Activated CD4-positive, alpha-beta memory T cell treated with anti-CD3 and anti-CD28 coated beads for 36 hours (primary cell): ENCODE measurements at regions not wholly inside any gene's neighbourhood (a gene's known extent, or its start where the extent isn't known, plus 50 kb on each side); places are given as distances from the start of the nearest gene placed in this dataset.

Experiments used
- CTCF ChIA-PET: fragments of 350-600 bp; sonication (Branson Sonifier 250); formaldehyde crosslinking; loops from one replicate; lab custom pipeline; 2021; ENCODE audit warnings: antibody characterized with exemption, inconsistent platforms; lab: Charles Lee
- POLR2A ChIA-PET: fragments of 350-600 bp; sonication (Branson Sonifier 250); formaldehyde crosslinking; loops from one replicate; lab custom pipeline; 2021; ENCODE audit warnings: antibody characterized with exemption; lab: Charles Lee
- DNase-seq: peaks from one replicate; pipeline ENCODE4 v3.0.0-alpha.2; 2020
- H3K27ac Mint-ChIP-seq: one replicate; pipeline ENCODE4 v1.8.0; 2021; ENCODE audit warnings: mixed read lengths
- H3K27me3 Mint-ChIP-seq: one replicate; pipeline ENCODE4 v1.8.0; 2021; ENCODE audit warnings: mixed read lengths
- H3K36me3 Mint-ChIP-seq: one replicate; pipeline ENCODE4 v1.8.0; 2021; ENCODE audit warnings: mixed read lengths
- H3K4me1 Mint-ChIP-seq: one replicate; pipeline ENCODE4 v1.8.0; 2021; ENCODE audit warnings: low read depth, mixed read lengths
- H3K4me3 Mint-ChIP-seq: one replicate; pipeline ENCODE4 v1.8.0; 2021; ENCODE audit warnings: mild to moderate bottlenecking, mixed read lengths
- H3K9me3 Mint-ChIP-seq: one replicate; pipeline ENCODE4 v1.8.0; 2021; ENCODE audit warnings: mixed read lengths
- intact Hi-C: fragments of 100-400 bp; cut with micrococcal nuclease; formaldehyde crosslinking; loops from one replicate; pipeline ENCODE4 v1.15.1; 2023

DNA sequence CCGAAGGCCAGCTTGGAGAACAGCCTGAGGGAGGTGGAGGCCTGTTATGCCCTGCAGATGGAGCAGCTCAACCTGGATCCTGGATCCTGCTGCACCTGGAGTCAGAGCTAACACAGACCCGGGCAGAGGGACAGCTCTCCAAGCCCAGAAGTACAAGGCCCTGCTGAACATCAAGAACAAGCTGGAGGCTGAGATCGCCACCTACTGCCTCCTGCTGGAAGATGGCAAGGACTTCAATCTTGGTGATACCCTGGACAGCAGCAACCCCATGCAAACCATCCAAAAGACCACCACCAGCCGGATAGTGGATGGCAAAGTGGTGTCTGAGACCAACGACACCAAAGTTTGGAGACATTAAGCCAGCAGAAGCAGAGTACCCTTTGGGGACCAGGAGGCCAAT is 223.5 kb upstream of the ID4 start:
- CTCF ChIA-PET: no interaction called here
- H3K4me1 Mint-ChIP-seq: no peaks in the 10 kb centered on the region
- peaks cover 2% of the 10 kb centered on the region for H3K36me3 Mint-ChIP-seq
- no peak for DNase-seq
- POLR2A ChIA-PET: no interaction called here
- H3K9me3 Mint-ChIP-seq: peaks cover 24% of the 10 kb centered on the region
- intact Hi-C loops: no loop called here
- H3K4me3 Mint-ChIP-seq: no peak overlapping the region
- no peaks in the 10 kb centered on the region for H3K27me3 Mint-ChIP-seq
- no peak overlapping the region for H3K27ac Mint-ChIP-seq

DNA sequence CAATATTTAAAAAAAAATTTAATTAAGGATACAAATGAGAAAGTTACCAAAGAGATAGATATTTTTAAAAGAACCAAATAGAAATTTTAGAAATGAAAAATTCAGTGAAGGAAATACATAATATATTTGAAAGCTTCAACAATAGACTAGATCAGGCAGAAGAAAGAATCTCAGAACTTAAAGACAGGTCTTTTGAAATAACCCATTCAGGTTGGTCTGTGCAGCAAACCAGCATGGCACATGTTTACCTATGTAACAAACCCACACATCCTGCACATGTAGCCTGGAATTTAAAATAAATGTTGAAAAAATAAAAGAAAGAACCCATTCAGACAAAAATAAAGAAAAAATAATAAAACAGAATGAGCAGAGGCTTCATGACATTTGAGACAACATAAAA is 221.1 kb upstream of the ID4 start:
- ChIA-PET CTCF (no interaction called here), POLR2A (no interaction called here)
- Mint-ChIP-seq H3K27me3 (no peaks in the 10 kb centered on the region), H3K36me3 (peaks cover 2% of the 10 kb centered on the region), H3K9me3 (peaks cover 25% of the 10 kb centered on the region), H3K27ac (no peak overlapping the region), H3K4me1 (no peaks in the 10 kb centered on the region), H3K4me3 (no peak overlapping the region)
- DNase-seq: no peak
- intact Hi-C loops: no loop called here

DNA sequence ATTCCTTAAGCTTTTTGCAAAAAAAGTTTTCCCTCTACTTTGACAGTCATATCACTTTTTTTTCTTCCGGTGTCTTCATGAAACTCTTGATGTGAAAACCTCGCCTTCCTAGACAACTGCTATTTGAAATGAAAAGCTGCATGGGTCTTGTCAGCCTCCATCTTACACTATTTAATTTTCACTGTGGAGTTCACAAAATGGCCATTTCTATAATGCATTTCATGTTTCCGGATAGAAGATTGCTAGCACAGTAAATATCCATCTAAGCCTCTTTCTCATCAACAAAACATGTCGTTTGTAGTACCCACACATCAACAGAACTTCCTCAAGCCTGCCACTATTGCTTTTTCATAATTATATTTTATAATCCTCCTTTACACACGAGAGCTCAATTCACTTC is 204.9 kb upstream of the ID4 start:
- Mint-ChIP-seq H3K9me3 (no peaks in the 10 kb centered on the region), H3K4me3 (no peak overlapping the region), H3K27me3 (no peaks in the 10 kb centered on the region), H3K27ac (no peak overlapping the region), H3K36me3 (no peaks in the 10 kb centered on the region), H3K4me1 (no peaks in the 10 kb centered on the region)
- POLR2A ChIA-PET: no interaction called here
- CTCF ChIA-PET: no interaction called here
- DNase-seq: no peak
- intact Hi-C loops: no loop called here

DNA sequence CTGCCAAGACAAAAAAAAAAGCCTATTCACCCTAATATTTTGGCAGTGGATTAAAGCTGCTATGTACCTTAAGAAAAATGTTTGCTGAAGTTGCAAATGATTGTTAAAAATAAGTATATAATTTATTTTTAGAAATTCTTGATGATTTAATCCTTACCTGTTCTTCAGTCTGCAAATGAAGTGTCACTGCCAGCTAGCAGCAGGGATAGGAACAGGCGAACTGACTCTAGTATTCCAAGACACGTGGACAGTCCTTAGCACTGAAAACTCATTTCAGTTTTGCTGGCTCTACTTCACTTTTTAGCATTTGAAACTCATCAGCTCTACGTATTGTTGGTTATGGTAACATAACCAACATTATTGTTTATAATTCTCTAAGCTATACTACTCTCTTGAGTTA is 204.4 kb upstream of the ID4 start:
- Mint-ChIP-seq H3K4me1 (no peaks in the 10 kb centered on the region), H3K27ac (no peak overlapping the region), H3K36me3 (no peaks in the 10 kb centered on the region), H3K9me3 (no peaks in the 10 kb centered on the region), H3K27me3 (no peaks in the 10 kb centered on the region), H3K4me3 (no peak overlapping the region)
- ChIA-PET CTCF (no interaction called here), POLR2A (interaction anchor here (0.7 kb wide), 1 partner anchor 123 kb away, joined by 4 read pairs; no protein-coding TSS in a partner anchor)
- intact Hi-C loops: no loop called here
- no peak for DNase-seq

DNA sequence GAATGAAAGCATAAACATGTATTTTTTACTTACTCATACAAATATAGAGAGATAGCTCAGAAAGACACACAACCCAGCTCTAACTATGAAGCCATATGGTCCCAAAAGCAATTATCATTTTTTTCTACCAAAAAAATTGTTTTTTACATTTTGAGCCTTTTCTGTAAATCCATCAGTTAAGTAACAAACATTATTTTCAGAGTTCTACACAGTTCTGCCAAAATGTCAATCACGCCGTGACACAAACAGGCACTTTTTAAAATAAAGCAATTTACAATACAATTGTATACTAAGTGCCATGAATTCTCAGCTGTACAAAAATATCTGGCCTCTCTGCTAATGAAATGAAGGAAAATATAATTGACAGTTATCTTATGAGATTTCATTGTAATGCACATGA is 201.4 kb upstream of the ID4 start:
- Mint-ChIP-seq H3K4me3 (no peak overlapping the region), H3K36me3 (no peaks in the 10 kb centered on the region), H3K27ac (no peak overlapping the region), H3K9me3 (no peaks in the 10 kb centered on the region), H3K27me3 (no peaks in the 10 kb centered on the region), H3K4me1 (no peaks in the 10 kb centered on the region)
- intact Hi-C loops: no loop called here
- CTCF ChIA-PET: no interaction called here
- no peak for DNase-seq
- POLR2A ChIA-PET: no interaction called here

DNA sequence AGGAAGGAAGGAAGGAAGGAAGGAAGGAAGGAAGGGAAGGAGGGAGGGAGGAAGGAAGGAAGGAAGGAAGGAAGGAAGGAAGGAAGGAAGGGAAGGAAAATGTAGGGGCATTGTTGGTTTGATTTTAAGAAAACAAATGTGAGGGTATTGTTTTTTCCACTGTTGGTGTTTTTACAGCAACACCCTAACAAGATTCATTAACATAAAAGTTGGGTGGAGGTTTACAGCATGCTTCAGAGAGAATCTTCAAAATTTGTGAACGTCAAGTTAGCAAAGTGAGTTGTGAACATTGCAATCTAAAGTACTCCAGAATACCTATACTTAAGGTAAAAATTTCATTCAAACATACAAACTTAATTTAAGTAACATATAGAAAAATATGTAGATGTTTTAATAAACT is 200.2 kb upstream of the ID4 start:
- POLR2A ChIA-PET: no interaction called here
- Mint-ChIP-seq H3K4me3 (no peak overlapping the region), H3K9me3 (no peaks in the 10 kb centered on the region), H3K27me3 (no peaks in the 10 kb centered on the region), H3K27ac (no peak overlapping the region), H3K36me3 (no peaks in the 10 kb centered on the region), H3K4me1 (no peaks in the 10 kb centered on the region)
- intact Hi-C loops: no loop called here
- no peak for DNase-seq
- CTCF ChIA-PET: no interaction called here

DNA sequence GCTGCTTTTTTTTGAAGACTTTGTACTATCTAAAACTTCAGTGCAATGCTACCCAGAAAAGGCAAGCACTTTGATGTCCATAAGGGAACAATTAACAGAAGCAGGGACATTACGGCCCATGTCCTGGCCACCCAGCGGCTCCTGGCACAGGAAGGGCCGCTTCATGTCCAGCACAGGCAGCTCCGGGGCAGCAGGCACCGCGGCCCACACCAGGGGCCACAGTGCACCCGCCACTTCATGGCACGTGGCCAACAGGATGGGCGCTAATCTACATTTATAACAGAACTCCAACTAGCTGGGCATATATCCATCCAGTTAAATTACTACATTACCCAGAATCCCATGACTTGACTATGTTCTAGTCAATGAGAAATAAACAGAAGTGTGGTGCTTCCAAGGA is 198.2 kb upstream of the ID4 start:
- DNase-seq: no peak
- no peak overlapping the region for H3K27ac Mint-ChIP-seq
- no peaks in the 10 kb centered on the region for H3K27me3 Mint-ChIP-seq
- intact Hi-C loops: no loop called here
- H3K4me3 Mint-ChIP-seq: no peak overlapping the region
- H3K36me3 Mint-ChIP-seq: no peaks in the 10 kb centered on the region
- ChIA-PET CTCF (no interaction called here), POLR2A (no interaction called here)
- no peaks in the 10 kb centered on the region for H3K9me3 Mint-ChIP-seq
- H3K4me1 Mint-ChIP-seq: no peaks in the 10 kb centered on the region

DNA sequence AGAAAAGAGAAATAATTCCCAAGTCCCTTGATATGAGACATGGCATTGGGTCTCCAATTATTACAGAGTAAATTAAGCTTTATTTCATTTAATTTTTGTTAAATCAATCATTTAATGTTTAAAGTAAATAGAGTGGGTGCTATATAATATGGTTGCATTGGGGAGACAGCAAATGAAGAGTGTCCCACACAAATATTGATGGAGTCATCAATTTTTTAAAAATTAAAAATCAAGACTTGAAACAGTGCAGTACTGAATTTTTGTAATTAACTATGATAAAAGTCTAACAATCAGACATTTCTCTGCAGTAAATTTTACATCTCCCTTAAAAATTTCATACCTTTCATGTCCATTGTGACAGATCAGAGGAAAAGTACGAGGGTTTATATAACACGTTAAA is 193.9 kb upstream of the ID4 start:
- Mint-ChIP-seq H3K27me3 (no peaks in the 10 kb centered on the region), H3K27ac (no peak overlapping the region), H3K9me3 (no peaks in the 10 kb centered on the region), H3K36me3 (no peaks in the 10 kb centered on the region), H3K4me1 (no peaks in the 10 kb centered on the region), H3K4me3 (no peak overlapping the region)
- no peak for DNase-seq
- ChIA-PET CTCF (no interaction called here), POLR2A (no interaction called here)
- intact Hi-C loops: no loop called here

DNA sequence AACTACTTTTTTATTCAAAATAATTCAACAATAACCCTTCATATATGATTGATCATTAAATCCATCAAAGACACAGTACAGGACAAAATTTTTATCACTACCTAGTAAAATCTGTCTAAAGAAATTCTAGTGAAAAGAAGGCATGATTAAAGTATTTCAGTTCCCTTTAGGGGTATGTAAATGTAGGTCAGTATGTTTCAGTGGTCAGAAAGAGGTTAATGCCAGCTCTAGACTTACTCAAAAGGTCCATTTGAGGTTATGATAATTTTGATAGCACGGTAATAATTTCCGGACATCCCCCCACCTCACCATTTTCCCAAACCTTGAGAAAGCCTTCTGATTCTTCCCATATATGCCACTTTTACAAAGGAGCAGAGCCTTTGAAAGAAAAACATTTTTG is 193.5 kb upstream of the ID4 start:
- H3K27ac Mint-ChIP-seq: no peak overlapping the region

DNA sequence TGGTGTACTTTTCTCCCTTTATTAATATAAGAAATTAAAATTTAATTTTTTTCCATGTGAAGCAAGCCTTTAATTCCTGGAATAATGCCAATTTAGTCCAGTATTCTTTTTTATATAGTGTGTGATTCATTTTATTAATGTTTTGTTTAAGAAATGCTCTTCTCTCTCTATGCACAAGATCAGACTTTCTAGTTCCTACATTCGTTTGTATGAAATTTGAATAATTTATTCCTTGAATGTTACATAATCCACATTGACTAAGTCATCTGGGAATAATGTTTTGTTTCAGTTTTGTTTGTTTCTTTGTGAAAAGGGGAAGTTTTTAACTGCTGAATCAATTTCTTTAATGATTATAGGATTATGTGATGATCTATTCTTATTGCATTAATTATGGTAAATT is 181.4 kb upstream of the ID4 start:
- Mint-ChIP-seq H3K27ac (no peak overlapping the region), H3K4me3 (no peak overlapping the region), H3K9me3 (peaks cover 5% of the 10 kb centered on the region), H3K27me3 (no peaks in the 10 kb centered on the region), H3K4me1 (no peaks in the 10 kb centered on the region), H3K36me3 (no peaks in the 10 kb centered on the region)
- CTCF ChIA-PET: no interaction called here
- POLR2A ChIA-PET: no interaction called here
- no peak for DNase-seq
- intact Hi-C loops: no loop called here

More for the DNA sequence above, 193.5 kb upstream of the ID4 start:
- POLR2A ChIA-PET: no interaction called here
- H3K27me3 Mint-ChIP-seq: no peaks in the 10 kb centered on the region
- H3K36me3 Mint-ChIP-seq: no peaks in the 10 kb centered on the region
- no peak for DNase-seq
- no peaks in the 10 kb centered on the region for H3K4me1 Mint-ChIP-seq
- no peaks in the 10 kb centered on the region for H3K9me3 Mint-ChIP-seq
- H3K4me3 Mint-ChIP-seq: no peak overlapping the region
- CTCF ChIA-PET: no interaction called here
- intact Hi-C loops: no loop called here

DNA sequence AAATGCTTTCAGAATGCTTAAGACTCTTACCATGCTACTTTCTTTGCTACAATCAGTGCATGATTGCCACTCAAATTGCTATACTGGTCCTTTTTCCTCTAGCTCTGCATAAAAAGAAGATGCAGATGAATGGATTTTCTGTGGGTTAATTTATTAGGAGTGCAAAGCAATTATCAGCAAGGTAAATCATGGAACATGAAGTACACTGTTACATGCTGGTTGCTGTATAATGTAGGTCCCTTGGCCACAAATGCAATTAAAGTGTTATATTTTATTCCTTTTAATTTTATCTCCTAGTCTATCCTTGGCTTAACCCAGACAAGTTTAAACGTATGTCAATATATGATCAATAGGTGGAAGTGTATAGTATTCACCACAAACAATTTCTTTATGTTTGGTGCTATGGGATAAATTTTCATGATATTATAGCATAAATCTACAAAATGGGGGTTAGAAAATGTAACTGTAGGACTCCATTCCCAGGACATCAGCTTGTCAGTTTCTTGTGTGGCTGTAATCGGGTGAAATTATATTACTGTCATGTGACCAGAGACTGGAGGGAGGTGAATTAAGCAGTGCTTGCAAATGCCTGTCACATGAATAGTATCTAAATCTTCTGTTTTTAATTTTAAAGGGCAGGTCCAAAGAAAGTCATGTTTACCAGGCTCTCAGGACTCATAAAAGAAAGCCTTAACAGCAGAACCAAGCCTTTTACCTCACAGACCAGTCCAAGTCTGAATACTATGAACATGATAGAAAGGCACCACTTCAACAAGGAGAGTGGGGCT is 176.9 kb upstream of the ID4 start:
- H3K4me1 Mint-ChIP-seq: no peaks in the 10 kb centered on the region
- no peaks in the 10 kb centered on the region for H3K36me3 Mint-ChIP-seq
- intact Hi-C loops: no loop called here
- peaks cover 5% of the 10 kb centered on the region for H3K9me3 Mint-ChIP-seq
- no peak for DNase-seq
- no peaks in the 10 kb centered on the region for H3K27me3 Mint-ChIP-seq
- POLR2A ChIA-PET: no interaction called here
- H3K27ac Mint-ChIP-seq: no peak overlapping the region
- CTCF ChIA-PET: no interaction called here
- H3K4me3 Mint-ChIP-seq: no peak overlapping the region

DNA sequence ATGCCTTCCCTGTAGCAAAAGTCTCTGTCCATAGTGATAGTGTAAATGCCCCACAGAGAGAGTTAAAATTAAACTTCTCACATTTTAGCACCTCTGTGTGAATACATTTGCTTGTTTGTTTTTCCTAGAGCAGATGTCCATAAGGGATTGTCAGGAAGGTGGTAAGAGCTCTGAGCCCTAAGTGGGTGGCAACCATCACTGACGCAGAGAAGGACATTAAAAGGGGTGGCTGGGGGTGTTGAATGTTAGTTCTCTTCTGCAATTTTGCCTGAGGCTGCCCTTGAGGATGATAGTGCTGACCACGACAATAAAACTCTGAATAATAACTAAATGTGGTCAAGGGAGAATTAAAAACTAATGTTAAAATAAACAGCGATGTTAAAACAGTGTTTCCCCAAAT is 174.3 kb upstream of the ID4 start:
- Mint-ChIP-seq H3K9me3 (no peaks in the 10 kb centered on the region), H3K4me3 (no peak overlapping the region), H3K36me3 (no peaks in the 10 kb centered on the region), H3K27me3 (no peaks in the 10 kb centered on the region), H3K4me1 (no peaks in the 10 kb centered on the region), H3K27ac (no peak overlapping the region)
- POLR2A ChIA-PET: no interaction called here
- CTCF ChIA-PET: no interaction called here
- intact Hi-C loops: no loop called here
- no peak for DNase-seq

DNA sequence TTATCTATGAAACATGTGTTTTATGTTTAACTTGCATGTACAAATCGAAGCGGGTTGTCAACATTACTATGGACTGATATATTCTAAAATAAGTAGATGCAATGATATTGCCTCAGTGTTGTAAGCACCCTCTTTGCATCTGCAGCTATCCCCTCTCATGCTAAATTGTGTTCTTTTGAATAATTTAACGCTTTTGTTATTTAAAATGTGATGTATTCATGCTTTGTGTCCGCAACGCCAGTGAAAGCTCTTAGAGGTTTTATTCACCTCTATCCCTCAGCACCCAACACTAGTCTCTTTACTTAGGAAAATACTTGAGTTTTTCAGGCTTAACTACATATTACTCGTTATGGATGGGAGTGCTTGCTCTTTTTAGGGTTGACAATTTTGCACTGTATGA is 173.7 kb upstream of the ID4 start:
- Mint-ChIP-seq H3K27me3 (no peaks in the 10 kb centered on the region), H3K4me1 (no peaks in the 10 kb centered on the region), H3K9me3 (no peaks in the 10 kb centered on the region), H3K27ac (no peak overlapping the region), H3K36me3 (no peaks in the 10 kb centered on the region), H3K4me3 (no peak overlapping the region)
- intact Hi-C loops: no loop called here
- ChIA-PET POLR2A (no interaction called here), CTCF (no interaction called here)
- no peak for DNase-seq
